ENCODE measurements at regions not wholly inside any gene's neighbourhood (a gene's known extent, or its start where the extent isn't known, plus 50 kb on each side); places are given as distances from the start of the nearest gene placed in this dataset.
"Not testable (repeated sequence)": the region's sequence is repeated elsewhere in the genome, so short reads cannot be mapped to it uniquely, and the experiment has no call there.

DNA sequence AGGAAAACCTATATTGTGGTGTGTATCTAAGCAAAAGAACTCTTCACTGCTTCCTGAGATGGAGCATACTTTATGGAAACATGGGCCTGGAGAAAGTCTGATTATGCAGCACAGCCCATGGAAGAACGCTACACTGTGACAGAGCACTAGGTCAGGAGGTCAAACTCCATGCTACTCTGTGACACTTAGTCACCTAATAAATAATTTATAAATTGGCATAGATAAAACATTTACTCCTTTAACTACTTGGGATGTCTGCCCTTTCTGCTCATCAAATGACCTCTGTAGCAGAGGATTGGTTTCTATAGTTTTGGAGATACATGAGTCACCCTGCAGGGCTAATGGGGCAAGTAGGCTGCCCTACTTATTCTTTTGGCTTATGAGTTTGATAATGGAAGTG, 134.7 kb upstream of the BANK1 start:
- no peak overlapping the region for H3K4me3 ChIP-seq (ENCODE audit: low read depth, low read length)
- TF ChIP-seq, protein P1, sequence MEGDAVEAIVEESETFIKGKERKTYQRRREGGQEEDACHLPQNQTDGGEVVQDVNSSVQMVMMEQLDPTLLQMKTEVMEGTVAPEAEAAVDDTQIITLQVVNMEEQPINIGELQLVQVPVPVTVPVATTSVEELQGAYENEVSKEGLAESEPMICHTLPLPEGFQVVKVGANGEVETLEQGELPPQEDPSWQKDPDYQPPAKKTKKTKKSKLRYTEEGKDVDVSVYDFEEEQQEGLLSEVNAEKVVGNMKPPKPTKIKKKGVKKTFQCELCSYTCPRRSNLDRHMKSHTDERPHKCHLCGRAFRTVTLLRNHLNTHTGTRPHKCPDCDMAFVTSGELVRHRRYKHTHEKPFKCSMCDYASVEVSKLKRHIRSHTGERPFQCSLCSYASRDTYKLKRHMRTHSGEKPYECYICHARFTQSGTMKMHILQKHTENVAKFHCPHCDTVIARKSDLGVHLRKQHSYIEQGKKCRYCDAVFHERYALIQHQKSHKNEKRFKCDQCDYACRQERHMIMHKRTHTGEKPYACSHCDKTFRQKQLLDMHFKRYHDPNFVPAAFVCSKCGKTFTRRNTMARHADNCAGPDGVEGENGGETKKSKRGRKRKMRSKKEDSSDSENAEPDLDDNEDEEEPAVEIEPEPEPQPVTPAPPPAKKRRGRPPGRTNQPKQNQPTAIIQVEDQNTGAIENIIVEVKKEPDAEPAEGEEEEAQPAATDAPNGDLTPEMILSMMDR (IDR thresholded peaks at IDR 0.05; ENCODE audit: borderline replicate concordance, insufficient read depth, low read depth, low read length) = no peak

DNA sequence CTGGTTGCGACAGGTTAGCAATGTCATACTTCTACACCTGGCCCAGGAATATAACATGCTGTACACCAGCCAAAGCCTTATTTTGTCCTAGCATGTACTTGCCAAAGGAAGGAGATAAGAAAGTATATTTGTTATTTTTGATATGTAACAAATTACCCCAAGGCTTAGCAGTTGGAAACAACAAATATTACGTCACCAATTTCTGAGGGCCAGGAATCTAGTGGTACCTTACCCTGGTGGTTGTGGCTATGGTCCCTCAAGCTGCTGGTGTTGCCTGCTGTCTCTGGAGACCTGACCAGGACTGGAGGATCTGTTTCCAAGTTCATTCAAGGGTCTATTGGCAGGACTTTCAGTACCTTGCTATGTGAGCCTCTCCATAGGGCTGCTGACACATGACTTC, 135.5 kb upstream of the BANK1 start:
- H3K4me3 ChIP-seq (ENCODE audit: low read depth, low read length) = no peak overlapping the region
- TF ChIP-seq, protein P1 (IDR thresholded peaks at IDR 0.05; ENCODE audit: borderline replicate concordance, insufficient read depth, low read depth, low read length) = no peak

DNA sequence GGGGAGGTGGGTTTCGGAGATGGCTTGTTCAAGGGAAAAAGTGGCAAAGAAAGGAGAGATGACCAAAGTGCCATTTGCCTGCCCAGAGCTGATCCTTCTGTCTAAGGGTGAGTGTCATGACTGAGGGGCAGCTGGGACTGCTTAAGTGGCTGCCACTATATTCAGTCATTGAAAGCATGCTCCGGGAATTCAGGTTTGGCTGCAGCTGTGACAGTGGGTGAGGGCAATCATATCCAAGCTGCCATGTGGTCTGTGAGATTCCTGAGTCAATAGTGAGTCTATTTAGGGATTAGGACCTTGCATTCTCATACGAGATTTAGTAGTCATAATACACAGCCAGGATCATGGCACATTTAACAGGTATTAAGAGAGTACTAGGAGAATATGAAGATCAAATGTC, 138.8 kb upstream of the BANK1 start:
- H3K4me3 ChIP-seq (ENCODE audit: low read depth, low read length) = no peak overlapping the region
- TF ChIP-seq, protein P1 (IDR thresholded peaks at IDR 0.05; ENCODE audit: borderline replicate concordance, insufficient read depth, low read depth, low read length) = no peak

DNA sequence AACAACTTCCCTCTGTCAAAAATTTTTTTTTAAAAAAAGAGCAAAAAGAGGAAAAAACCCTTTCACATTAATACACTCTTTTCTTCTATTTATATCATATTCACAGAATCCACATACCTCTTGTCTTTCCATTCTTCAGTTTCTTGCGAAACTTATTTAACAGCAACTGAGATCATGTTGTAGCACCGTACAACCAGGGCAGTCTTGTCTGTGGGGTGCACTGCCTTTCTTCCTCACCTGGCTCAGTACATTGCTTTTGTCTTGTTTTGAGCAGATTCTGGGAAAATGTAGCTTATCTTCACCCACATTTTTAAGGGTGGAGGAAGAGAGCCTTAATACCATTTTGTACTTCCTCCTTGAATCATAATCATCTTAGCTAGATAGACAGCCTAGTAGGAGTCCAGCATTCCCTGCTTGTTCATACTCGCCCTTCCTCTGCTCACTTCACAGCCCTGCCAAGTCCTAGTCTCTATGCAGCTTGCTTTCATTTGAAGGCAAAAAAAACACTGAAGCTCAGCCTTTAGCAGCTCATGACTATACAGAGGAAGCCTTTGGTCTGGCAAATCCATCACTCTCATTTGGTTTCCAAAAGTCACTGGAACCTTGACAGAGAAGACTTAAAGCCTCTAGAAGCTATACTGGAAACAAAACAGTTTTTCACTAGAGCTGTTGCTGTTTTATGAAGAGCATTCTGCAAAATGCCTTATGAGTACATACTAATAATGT, 140.6 kb upstream of the BANK1 start:
- TF ChIP-seq, protein P1 (IDR thresholded peaks at IDR 0.05; ENCODE audit: borderline replicate concordance, insufficient read depth, low read depth, low read length) = no peak
- H3K4me3 ChIP-seq (ENCODE audit: low read depth, low read length) = no peak overlapping the region

DNA sequence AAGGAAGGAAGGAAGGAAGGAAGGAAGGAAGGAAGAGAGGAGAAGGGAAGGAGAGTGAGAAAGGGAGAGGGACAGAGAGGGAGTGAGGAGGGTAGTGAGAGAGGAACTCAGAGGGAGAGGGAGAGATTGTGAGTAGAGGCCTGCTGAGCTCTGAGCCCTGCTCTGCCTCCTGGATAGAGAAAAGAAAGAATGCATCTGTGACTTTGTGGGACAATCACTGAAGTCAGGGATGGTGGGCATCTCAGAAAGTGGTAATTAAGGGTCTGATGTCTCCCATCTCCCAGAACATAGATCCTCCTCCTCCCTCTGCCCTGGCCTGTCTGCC, 142.9 kb upstream of the BANK1 start:
- H3K4me3 ChIP-seq (ENCODE audit: low read depth, low read length) = no peak overlapping the region
- TF ChIP-seq, protein P1 (IDR thresholded peaks at IDR 0.05; ENCODE audit: borderline replicate concordance, insufficient read depth, low read depth, low read length) = no peak

DNA sequence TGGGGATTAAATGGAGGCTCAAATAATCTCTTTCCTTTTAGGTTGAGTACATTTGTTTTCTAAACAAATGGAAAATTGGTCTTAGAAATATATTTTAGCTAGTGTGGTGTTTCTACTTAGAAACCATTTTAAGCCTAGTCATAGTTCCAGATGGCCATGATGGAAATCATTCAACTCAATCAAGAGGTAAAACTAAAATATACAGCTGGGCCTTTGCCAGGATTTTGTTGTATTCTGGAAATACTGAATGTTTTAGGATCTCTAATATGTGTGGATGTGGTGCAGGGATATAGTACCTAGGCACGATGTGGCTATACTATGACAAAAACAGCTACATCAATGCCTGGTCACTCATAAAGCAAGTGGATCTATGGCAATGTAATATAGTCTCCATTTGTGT, 146.0 kb upstream of the BANK1 start:
- TF ChIP-seq, protein P1 (IDR thresholded peaks at IDR 0.05; ENCODE audit: borderline replicate concordance, insufficient read depth, low read depth, low read length) = no peak

DNA sequence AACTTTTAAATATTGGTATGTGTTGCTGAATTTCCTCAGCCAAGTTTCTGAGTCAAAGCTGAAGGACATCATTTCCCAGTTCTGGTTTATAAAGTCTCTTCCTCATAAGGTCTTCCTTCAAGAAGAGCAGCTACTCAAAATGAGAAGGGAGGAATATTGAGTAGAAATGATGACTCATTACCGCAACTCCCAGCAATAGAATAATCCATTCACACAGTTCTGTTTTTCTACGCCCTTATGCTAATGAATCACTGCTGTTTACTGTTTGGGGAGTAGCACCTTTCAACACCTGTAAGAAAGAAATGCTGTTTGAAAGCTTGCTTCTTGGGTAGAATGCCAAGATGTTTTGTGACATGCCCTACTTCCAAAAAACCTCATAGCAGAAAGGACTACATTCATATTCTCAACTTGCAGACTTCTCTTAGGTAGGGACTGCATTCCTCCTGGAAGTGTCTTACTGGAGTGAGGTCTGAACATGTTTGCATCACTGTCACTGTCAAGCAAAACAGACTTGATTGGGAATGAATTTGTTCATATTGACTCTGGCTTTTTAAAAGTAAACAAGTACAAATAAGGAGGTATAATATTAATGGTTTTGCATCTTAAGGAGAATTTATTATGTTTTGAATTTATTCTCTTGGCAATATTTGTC, 147.2 kb upstream of the BANK1 start:
- no peak overlapping the region for H3K4me3 ChIP-seq (ENCODE audit: low read depth, low read length)
- TF ChIP-seq, protein P1 (IDR thresholded peaks at IDR 0.05; ENCODE audit: borderline replicate concordance, insufficient read depth, low read depth, low read length) = no peak

More for the DNA sequence above, 146.0 kb upstream of the BANK1 start:
- no peak overlapping the region for H3K4me3 ChIP-seq (ENCODE audit: low read depth, low read length)

DNA sequence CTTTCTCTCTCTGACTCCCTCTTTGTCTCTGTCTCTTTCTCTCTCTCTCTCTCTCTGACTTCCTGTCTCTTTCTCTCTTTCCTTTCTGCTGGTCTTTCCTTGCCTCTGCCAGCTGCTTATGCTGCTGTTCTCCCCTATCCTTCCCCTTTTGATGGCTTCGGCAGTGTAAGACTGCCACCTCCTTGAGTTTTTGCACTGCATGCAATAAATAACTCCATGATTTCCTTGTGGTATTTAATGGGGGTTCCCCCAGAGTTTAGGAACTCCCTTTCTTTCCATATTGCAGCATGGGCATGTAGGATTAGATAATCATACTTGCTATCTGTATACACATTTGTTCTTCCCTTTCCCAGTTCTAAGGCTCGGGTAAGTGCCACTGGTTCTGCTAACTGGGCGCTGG, 157.8 kb upstream of the BANK1 start:
- not testable (repeated sequence) for H3K4me3 ChIP-seq (ENCODE audit: low read depth, low read length)

Data from GM12875 (cell line).